Upper lobe of left lung (tissue), 4 donors: ENCODE measurements at regions not wholly inside any gene's neighbourhood (a gene's known extent, or its start where the extent isn't known, plus 50 kb on each side); places are given as distances from the start of the nearest gene placed in this dataset.
"Not testable (repeated sequence)": the region's sequence is repeated elsewhere in the genome, so short reads cannot be mapped to it uniquely, and the experiment has no call there.

Experiments
- CTCF ChIP-seq, 6 experiments: fragments of 450-650 bp in 4 of 6; fragments of 200-600 bp in 2 of 6; sonication (generic) in 2 of 6; IDR thresholded peaks; one replicate each; pipeline ENCODE4 v1.5.1; 2016 to 2019; ENCODE audit warnings: antibody characterized with exemption in 6 of 6
- POLR2A ChIP-seq, 4 donors: fragments of 450-650 bp; IDR thresholded peaks; one replicate each; pipeline ENCODE4 v1.5.1; 2016 to 2017; ENCODE audit warnings: antibody characterized with exemption in 4 of 4, mild to moderate bottlenecking in 2 of 4
- POLR2AphosphoS5 ChIP-seq, 2 donors: sonication (generic); formaldehyde crosslinking; IDR thresholded peaks; one replicate each; pipeline ENCODE4 v1.5.1; 2017; ENCODE audit warnings: antibody characterized with exemption in 2 of 2

- not testable (repeated sequence) for TF ChIP-seq CTCF, POLR2A, POLR2AphosphoS5 (IDR thresholded peaks at IDR 0.05)
Observed at GRCh38 chr3:198170781-198171180, 210.8 kb downstream of the LMLN start.
